OCI-LY7 (cell line): ENCODE measurements at regions not wholly inside any gene's neighbourhood (a gene's known extent, or its start where the extent isn't known, plus 50 kb on each side); places are given as distances from the start of the nearest gene placed in this dataset.

Experiments used
- EZH2phosphoT487 ChIP-seq: fragments of 200-600 bp; sonication (generic); IDR thresholded peaks from 2 replicates; pipeline ENCODE4 v1.6.1; 2018; ENCODE audit warnings: low read depth, borderline replicate concordance, mild to moderate bottlenecking, mixed run types, antibody characterized with exemption, low read length, moderate library complexity, mixed read lengths
- TF ChIP-seq, protein P1 (sequence below): fragments of 200-600 bp; sonication (generic); conservative IDR thresholded peaks from 2 replicates; pipeline ENCODE4 v1.5.1; 2014; ENCODE audit warnings: mild to moderate bottlenecking, antibody characterized with exemption, low read length, moderate library complexity, mixed read lengths

- TF ChIP-seq, protein P1, sequence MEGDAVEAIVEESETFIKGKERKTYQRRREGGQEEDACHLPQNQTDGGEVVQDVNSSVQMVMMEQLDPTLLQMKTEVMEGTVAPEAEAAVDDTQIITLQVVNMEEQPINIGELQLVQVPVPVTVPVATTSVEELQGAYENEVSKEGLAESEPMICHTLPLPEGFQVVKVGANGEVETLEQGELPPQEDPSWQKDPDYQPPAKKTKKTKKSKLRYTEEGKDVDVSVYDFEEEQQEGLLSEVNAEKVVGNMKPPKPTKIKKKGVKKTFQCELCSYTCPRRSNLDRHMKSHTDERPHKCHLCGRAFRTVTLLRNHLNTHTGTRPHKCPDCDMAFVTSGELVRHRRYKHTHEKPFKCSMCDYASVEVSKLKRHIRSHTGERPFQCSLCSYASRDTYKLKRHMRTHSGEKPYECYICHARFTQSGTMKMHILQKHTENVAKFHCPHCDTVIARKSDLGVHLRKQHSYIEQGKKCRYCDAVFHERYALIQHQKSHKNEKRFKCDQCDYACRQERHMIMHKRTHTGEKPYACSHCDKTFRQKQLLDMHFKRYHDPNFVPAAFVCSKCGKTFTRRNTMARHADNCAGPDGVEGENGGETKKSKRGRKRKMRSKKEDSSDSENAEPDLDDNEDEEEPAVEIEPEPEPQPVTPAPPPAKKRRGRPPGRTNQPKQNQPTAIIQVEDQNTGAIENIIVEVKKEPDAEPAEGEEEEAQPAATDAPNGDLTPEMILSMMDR, result no peak
- no peak for TF ChIP-seq EZH2phosphoT487
These were observed 158.1 kb upstream of the TENM3 start for GRCh38 chr4:182085051-182085480.
